ENCODE measurements at regions not wholly inside any gene's neighbourhood (a gene's known extent, or its start where the extent isn't known, plus 50 kb on each side); places are given as distances from the start of the nearest gene placed in this dataset.

DNA sequence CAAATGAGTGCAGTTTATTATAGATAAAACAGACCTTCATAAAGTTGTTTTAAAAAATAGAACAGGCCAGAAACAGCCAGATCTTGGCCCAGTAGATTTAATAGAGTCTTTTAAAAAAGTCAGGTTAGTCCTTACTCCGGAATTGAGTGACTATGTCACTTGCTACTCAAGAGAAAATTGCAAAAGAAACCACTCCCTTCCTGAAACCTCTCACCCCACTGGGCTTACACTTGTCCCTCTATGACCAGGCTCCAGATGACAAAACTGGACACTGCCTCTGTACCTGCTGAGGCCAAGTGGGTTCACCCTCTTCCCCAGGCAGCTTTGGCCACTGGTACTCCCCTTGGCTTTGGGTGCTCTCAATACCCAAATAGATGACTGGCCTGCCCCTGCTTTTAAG lies 357.2 kb upstream of the TRPC7 start:
- Histone ChIP-seq H3K4me1 (no peaks in the 10 kb centered on the region), H3K9me3 (no peaks in the 10 kb centered on the region), H3K4me3 (no peak overlapping the region), H3K36me3 (replicated peaks) (no peaks in the 10 kb centered on the region), H3K27me3 (ENCODE audit: low read depth) (no peaks in the 10 kb centered on the region)
- in situ Hi-C loops (cut with MboI; ENCODE audit: low sequenced_read_pairs): no loop called here
- DNase-seq (ENCODE audit: low spot score in 2 of 2): no peak

GRCh38 chr5:136722086-136722485 lies 356.7 kb upstream of the TRPC7 start:
- in situ Hi-C loops (cut with MboI; ENCODE audit: low sequenced_read_pairs): no loop called here
- no peaks in the 10 kb centered on the region for H3K27me3 ChIP-seq (ENCODE audit: low read depth)
- DNase-seq (ENCODE audit: low spot score in 2 of 2): no peak

DNA sequence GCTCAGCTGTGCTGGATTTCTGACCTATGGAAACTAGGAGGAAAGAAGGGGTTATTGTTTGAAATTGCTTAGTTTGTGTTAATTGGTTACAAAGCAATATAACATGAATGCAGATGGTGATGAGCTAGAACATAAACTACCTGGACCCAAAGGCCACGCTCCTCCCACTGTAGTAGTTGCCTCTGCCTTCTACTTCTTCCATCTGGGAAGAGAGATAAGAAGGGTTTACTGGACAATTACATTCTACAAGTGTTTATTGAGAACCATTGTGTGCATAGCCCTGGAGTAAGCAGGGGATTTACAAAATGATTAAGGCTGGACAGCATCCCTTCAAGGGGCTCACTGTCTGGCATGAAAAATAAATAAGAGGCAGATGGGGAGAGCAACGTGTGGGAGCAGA lies 355.3 kb upstream of the TRPC7 start:
- DNase-seq (ENCODE audit: low spot score in 2 of 2): no peak
- in situ Hi-C loops (cut with MboI; ENCODE audit: low sequenced_read_pairs): no loop called here
- no peaks in the 10 kb centered on the region for H3K4me1 ChIP-seq

More at GRCh38 chr5:136722086-136722485, 356.7 kb upstream of the TRPC7 start:
- H3K4me3 ChIP-seq: no peak overlapping the region
- no peaks in the 10 kb centered on the region for H3K4me1 ChIP-seq
- H3K36me3 ChIP-seq (replicated peaks): no peaks in the 10 kb centered on the region
- no peaks in the 10 kb centered on the region for H3K9me3 ChIP-seq

GRCh38 chr5:136717917-136718316 lies 352.6 kb upstream of the TRPC7 start:
- no peaks in the 10 kb centered on the region for H3K36me3 ChIP-seq (replicated peaks)
- H3K4me3 ChIP-seq: no peak overlapping the region
- no peaks in the 10 kb centered on the region for H3K27me3 ChIP-seq (ENCODE audit: low read depth)
- H3K9me3 ChIP-seq: no peaks in the 10 kb centered on the region
- no peak for DNase-seq (ENCODE audit: low spot score in 2 of 2)
- no peaks in the 10 kb centered on the region for H3K4me1 ChIP-seq
- in situ Hi-C loops (cut with MboI; ENCODE audit: low sequenced_read_pairs): no loop called here

More for the DNA sequence above, 355.3 kb upstream of the TRPC7 start:
- H3K36me3 ChIP-seq (replicated peaks): no peaks in the 10 kb centered on the region
- H3K27me3 ChIP-seq (ENCODE audit: low read depth): no peaks in the 10 kb centered on the region
- no peaks in the 10 kb centered on the region for H3K9me3 ChIP-seq
- no peak overlapping the region for H3K4me3 ChIP-seq

DNA sequence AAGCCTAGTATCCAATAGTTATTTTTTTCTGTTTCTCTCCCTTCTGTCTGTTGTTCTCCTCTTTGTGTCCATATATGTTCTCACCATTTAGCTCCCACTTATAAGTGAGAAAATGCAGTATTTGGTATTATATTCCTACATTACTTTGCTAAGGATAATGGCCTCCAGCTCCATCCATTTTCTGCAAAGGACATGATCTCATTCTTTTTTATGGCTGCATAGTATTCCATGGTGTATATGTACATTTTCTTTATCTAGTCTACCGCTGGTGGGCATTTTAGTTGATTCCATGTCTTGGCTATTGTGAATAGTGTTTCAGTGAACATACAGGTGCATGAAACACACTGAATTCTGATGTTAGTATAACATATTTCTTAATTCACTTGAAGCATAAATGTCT lies 348.9 kb upstream of the TRPC7 start:
- Histone ChIP-seq H3K36me3 (replicated peaks) (no peaks in the 10 kb centered on the region), H3K4me3 (no peak overlapping the region), H3K4me1 (no peaks in the 10 kb centered on the region), H3K9me3 (no peaks in the 10 kb centered on the region), H3K27me3 (ENCODE audit: low read depth) (no peaks in the 10 kb centered on the region)
- in situ Hi-C loops (cut with MboI; ENCODE audit: low sequenced_read_pairs): no loop called here
- no peak for DNase-seq (ENCODE audit: low spot score in 2 of 2)

- in situ Hi-C loops (cut with MboI; ENCODE audit: low sequenced_read_pairs): no loop called here
- Histone ChIP-seq H3K4me1 (no peaks in the 10 kb centered on the region), H3K9me3 (no peaks in the 10 kb centered on the region), H3K36me3 (replicated peaks) (no peaks in the 10 kb centered on the region), H3K4me3 (no peak overlapping the region), H3K27me3 (ENCODE audit: low read depth) (no peaks in the 10 kb centered on the region)
- DNase-seq (ENCODE audit: low spot score in 2 of 2): no peak
These were observed 347.3 kb upstream of the TRPC7 start for GRCh38 chr5:136712628-136713027.

DNA sequence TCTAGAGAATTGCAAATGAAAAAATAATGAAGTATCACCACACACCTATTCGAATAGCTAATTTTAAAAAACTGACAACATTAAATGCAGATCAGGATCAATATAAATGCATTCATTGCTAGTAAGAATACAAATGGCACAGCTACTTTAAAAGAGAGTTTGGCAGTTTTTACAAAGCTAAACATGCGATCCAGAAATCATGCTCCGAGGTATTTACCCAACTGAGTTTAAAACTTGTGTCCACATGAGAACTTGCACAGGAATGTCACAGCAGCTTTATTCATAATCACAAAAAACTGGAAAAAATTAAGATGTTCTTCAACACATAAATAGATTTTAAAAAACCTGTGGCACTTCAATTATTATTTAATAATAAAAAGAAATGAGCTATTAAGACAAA lies 345.5 kb upstream of the TRPC7 start:
- no peak for DNase-seq (ENCODE audit: low spot score in 2 of 2)
- Histone ChIP-seq H3K36me3 (replicated peaks) (no peaks in the 10 kb centered on the region), H3K27me3 (ENCODE audit: low read depth) (no peaks in the 10 kb centered on the region), H3K4me1 (no peaks in the 10 kb centered on the region), H3K9me3 (no peaks in the 10 kb centered on the region), H3K4me3 (no peak overlapping the region)
- in situ Hi-C loops (cut with MboI; ENCODE audit: low sequenced_read_pairs): no loop called here

GRCh38 chr5:136703706-136704105 lies 338.4 kb upstream of the TRPC7 start:
- DNase-seq (ENCODE audit: low spot score in 2 of 2): no peak
- in situ Hi-C loops (cut with MboI; ENCODE audit: low sequenced_read_pairs): no loop called here
- Histone ChIP-seq H3K27me3 (ENCODE audit: low read depth) (no peaks in the 10 kb centered on the region), H3K4me3 (no peak overlapping the region), H3K9me3 (no peaks in the 10 kb centered on the region), H3K4me1 (no peaks in the 10 kb centered on the region), H3K36me3 (replicated peaks) (no peaks in the 10 kb centered on the region)

DNA sequence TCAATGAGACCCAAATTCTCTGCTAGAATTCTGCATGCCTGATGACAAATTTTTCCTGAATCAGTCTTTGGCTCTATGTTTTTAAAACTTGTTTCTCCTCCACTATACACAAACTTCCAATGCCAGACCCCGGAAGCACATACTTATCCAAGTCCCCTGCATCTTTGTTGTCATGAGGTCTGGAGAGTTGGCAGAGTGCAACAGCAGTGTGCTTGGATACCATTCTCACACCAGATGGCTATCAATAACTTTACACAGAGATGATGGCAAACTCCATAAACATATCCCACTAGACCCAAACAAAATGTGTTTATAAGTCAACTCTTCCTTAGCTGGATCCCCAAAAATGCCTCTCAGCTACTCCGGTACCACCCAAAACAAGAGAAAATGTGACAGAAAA lies 337.7 kb upstream of the TRPC7 start:
- H3K4me3 ChIP-seq: no peak overlapping the region
- H3K36me3 ChIP-seq (replicated peaks): no peaks in the 10 kb centered on the region
- no peaks in the 10 kb centered on the region for H3K27me3 ChIP-seq (ENCODE audit: low read depth)
- in situ Hi-C loops (cut with MboI; ENCODE audit: low sequenced_read_pairs): no loop called here
- H3K4me1 ChIP-seq: no peaks in the 10 kb centered on the region
- H3K9me3 ChIP-seq: no peaks in the 10 kb centered on the region
- no peak for DNase-seq (ENCODE audit: low spot score in 2 of 2)

- no peaks in the 10 kb centered on the region for H3K36me3 ChIP-seq (replicated peaks)
- H3K9me3 ChIP-seq: no peaks in the 10 kb centered on the region
- no peak for DNase-seq (ENCODE audit: low spot score in 2 of 2)
- in situ Hi-C loops (cut with MboI; ENCODE audit: low sequenced_read_pairs): no loop called here
- no peak overlapping the region for H3K4me3 ChIP-seq
- H3K4me1 ChIP-seq: no peaks in the 10 kb centered on the region
- no peaks in the 10 kb centered on the region; the same call in 1 of the 2 replicates for H3K27me3 ChIP-seq (ENCODE audit: low read depth)
These were observed 335.8 kb upstream of the TRPC7 start for GRCh38 chr5:136701191-136701590.

- H3K27me3 ChIP-seq (ENCODE audit: low read depth): no peaks in the 10 kb centered on the region; the same call in 1 of the 2 replicates
- no peak for DNase-seq (ENCODE audit: low spot score in 2 of 2)
- no peaks in the 10 kb centered on the region for H3K9me3 ChIP-seq
- no peaks in the 10 kb centered on the region for H3K36me3 ChIP-seq (replicated peaks)
- no peak overlapping the region for H3K4me3 ChIP-seq
- H3K4me1 ChIP-seq: no peaks in the 10 kb centered on the region
- in situ Hi-C loops (cut with MboI; ENCODE audit: low sequenced_read_pairs): no loop called here
These were observed 334.3 kb upstream of the TRPC7 start for GRCh38 chr5:136699651-136700050.

GRCh38 chr5:136698970-136699369 lies 333.6 kb upstream of the TRPC7 start:
- H3K4me3 ChIP-seq: no peak overlapping the region
- H3K9me3 ChIP-seq: no peaks in the 10 kb centered on the region
- no peaks in the 10 kb centered on the region for H3K36me3 ChIP-seq (replicated peaks)
- H3K27me3 ChIP-seq (ENCODE audit: low read depth): no peaks in the 10 kb centered on the region; the same call in 1 of the 2 replicates
- in situ Hi-C loops (cut with MboI; ENCODE audit: low sequenced_read_pairs): no loop called here
- H3K4me1 ChIP-seq: no peaks in the 10 kb centered on the region
- DNase-seq (ENCODE audit: low spot score in 2 of 2): no peak

DNA sequence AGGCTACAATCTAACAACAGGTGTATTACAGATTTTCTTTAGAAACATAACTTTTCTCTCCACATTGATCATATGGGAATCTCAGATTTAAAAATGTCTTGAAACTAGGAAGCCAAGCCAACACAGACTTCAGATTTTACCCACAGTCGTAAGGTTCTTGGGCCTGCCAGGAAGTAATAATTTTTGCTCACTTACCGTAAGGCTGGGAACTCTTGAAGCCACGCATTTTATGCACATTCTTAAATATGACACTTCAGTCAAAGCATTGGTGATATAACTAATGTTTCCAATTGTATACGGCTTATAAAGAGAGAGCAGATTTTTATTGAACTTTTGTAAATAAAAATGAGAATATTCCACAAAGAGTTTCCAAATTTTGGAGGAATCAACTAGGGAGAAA lies 328.9 kb upstream of the TRPC7 start:
- Histone ChIP-seq H3K27me3 (ENCODE audit: low read depth) (no peaks in the 10 kb centered on the region; the same call in 1 of the 2 replicates), H3K9me3 (no peaks in the 10 kb centered on the region), H3K4me3 (no peak overlapping the region), H3K4me1 (no peaks in the 10 kb centered on the region), H3K36me3 (replicated peaks) (no peaks in the 10 kb centered on the region)
- in situ Hi-C loops (cut with MboI; ENCODE audit: low sequenced_read_pairs): no loop called here
- DNase-seq (ENCODE audit: low spot score in 2 of 2): no peak

GRCh38 chr5:136689552-136689951 lies 324.2 kb upstream of the TRPC7 start:
- H3K36me3 ChIP-seq (replicated peaks): no peaks in the 10 kb centered on the region
- H3K27me3 ChIP-seq (ENCODE audit: low read depth): no peaks in the 10 kb centered on the region
- H3K4me1 ChIP-seq: no peaks in the 10 kb centered on the region
- no peak overlapping the region for H3K4me3 ChIP-seq
- H3K9me3 ChIP-seq: no peaks in the 10 kb centered on the region
- DNase-seq (ENCODE audit: low spot score in 2 of 2): no peak
- in situ Hi-C loops (cut with MboI; ENCODE audit: low sequenced_read_pairs): no loop called here

GRCh38 chr5:136686192-136686872 lies 321.0 kb upstream of the TRPC7 start:
- H3K4me1 ChIP-seq: no peaks in the 10 kb centered on the region
- no peak for DNase-seq (ENCODE audit: low spot score in 2 of 2)
- in situ Hi-C loops (cut with MboI; ENCODE audit: low sequenced_read_pairs): no loop called here

More at GRCh38 chr5:136686192-136686872, 321.0 kb upstream of the TRPC7 start:
- no peaks in the 10 kb centered on the region for H3K9me3 ChIP-seq
- H3K4me3 ChIP-seq: no peak overlapping the region
- no peaks in the 10 kb centered on the region for H3K36me3 ChIP-seq (replicated peaks)
- no peaks in the 10 kb centered on the region for H3K27me3 ChIP-seq (ENCODE audit: low read depth)
